Neural progenitor cell (in vitro differentiated cells): ENCODE measurements at regions not wholly inside any gene's neighbourhood (a gene's known extent, or its start where the extent isn't known, plus 50 kb on each side); places are given as distances from the start of the nearest gene placed in this dataset.

Experiments
- EZH2 ChIP-seq: fragments of 200-600 bp; sonication (generic); IDR thresholded peaks from 2 replicates; pipeline ENCODE4 v1.6.1; 2017; ENCODE audit warnings: antibody characterized with exemption, mild to moderate bottlenecking, moderate library complexity
- TF ChIP-seq, protein P1 (sequence below): fragments of 200-600 bp; sonication (generic); IDR thresholded peaks from 2 replicates; pipeline ENCODE4 v1.5.1; 2017; ENCODE audit warnings: antibody characterized with exemption, mild to moderate bottlenecking

DNA sequence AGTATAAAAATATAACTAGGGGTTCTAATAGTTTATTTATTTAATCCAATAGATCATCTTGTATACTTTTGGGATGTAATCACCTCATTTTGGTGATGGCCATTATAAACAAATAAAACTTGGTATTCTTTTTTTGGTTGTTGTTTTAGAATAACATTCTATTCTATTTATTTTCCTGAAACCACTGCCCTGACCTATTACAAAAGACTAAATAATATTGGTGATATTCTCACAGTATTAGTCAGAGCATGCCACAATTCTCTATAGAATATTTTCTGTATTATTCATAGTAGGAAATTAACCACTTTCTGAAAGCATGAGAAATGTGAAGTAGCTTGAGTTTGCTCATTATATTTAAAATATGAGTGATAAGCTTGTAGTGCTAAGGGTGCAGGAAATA is 54.1 kb upstream of the LRRC7 start:
- TF ChIP-seq, protein P1, sequence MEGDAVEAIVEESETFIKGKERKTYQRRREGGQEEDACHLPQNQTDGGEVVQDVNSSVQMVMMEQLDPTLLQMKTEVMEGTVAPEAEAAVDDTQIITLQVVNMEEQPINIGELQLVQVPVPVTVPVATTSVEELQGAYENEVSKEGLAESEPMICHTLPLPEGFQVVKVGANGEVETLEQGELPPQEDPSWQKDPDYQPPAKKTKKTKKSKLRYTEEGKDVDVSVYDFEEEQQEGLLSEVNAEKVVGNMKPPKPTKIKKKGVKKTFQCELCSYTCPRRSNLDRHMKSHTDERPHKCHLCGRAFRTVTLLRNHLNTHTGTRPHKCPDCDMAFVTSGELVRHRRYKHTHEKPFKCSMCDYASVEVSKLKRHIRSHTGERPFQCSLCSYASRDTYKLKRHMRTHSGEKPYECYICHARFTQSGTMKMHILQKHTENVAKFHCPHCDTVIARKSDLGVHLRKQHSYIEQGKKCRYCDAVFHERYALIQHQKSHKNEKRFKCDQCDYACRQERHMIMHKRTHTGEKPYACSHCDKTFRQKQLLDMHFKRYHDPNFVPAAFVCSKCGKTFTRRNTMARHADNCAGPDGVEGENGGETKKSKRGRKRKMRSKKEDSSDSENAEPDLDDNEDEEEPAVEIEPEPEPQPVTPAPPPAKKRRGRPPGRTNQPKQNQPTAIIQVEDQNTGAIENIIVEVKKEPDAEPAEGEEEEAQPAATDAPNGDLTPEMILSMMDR = no peak
- TF ChIP-seq EZH2 = no peak
